ENCODE measurements at regions not wholly inside any gene's neighbourhood (a gene's known extent, or its start where the extent isn't known, plus 50 kb on each side); places are given as distances from the start of the nearest gene placed in this dataset.

DNA sequence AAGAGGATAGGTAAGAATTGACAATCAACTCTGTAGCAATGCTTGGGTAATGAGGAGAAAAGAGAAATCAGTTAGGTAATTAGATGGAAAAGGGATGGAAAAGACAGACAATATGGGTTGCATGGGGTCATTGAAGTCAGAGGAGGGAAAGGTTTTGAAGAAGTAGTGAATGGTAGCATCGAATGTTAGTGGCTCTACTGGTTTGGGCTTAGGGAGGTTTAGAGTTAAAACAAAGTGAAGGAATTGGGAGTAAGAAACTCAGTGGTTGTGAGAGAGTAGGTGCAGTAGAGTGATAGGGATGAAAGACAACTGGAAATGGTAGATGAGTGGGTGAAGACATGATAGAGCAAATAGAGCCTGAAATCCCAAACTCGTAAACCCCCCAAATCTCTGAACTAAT lies 140.1 kb upstream of the ZFP64 start:
- TF ChIP-seq EZH2phosphoT487 (IDR thresholded peaks at IDR 0.05; ENCODE audit: insufficient read depth, low read depth), result no peak
- no peak for TF ChIP-seq EZH2 (IDR thresholded peaks at IDR 0.05; ENCODE audit: insufficient read depth, poor library complexity, severe bottlenecking)
